WTC11 (cell line): ENCODE measurements at regions not wholly inside any gene's neighbourhood (a gene's known extent, or its start where the extent isn't known, plus 50 kb on each side); places are given as distances from the start of the nearest gene placed in this dataset.

Source experiments
- CREM ChIP-seq: sonication (generic); formaldehyde crosslinking; IDR thresholded peaks from 2 replicates; pipeline ENCODE4 v1.8.1; 2022; ENCODE audit warnings: mild to moderate bottlenecking, missing genetic modification reagents, moderate library complexity
- ESRRA ChIP-seq: sonication (generic); formaldehyde crosslinking; IDR thresholded peaks from 2 replicates; pipeline ENCODE4 v1.8.1; 2022; ENCODE audit warnings: mild to moderate bottlenecking, missing genetic modification reagents, borderline replicate concordance
- IRF2 ChIP-seq: sonication (generic); formaldehyde crosslinking; IDR thresholded peaks from 2 replicates; pipeline ENCODE4 v1.8.0; 2022; ENCODE audit warnings: low read depth, missing genetic modification reagents, borderline replicate concordance
- NFE2L1 ChIP-seq: sonication (generic); formaldehyde crosslinking; IDR thresholded peaks from 2 replicates; pipeline ENCODE4 v1.8.1; 2023; ENCODE audit warnings: missing genetic modification reagents
- ZBTB21 ChIP-seq: sonication (generic); formaldehyde crosslinking; IDR thresholded peaks from 2 replicates; pipeline ENCODE4 v1.8.1; 2023; ENCODE audit warnings: mild to moderate bottlenecking, missing genetic modification reagents, borderline replicate concordance
- ZNF121 ChIP-seq: sonication (generic); formaldehyde crosslinking; IDR thresholded peaks from 2 replicates; pipeline ENCODE4 v1.8.0; 2023; ENCODE audit warnings: missing genetic modification reagents
- TF ChIP-seq, protein P1 (sequence below): fragments of 250-450 bp; sonication (Bioruptor Pico); conservative IDR thresholded peaks from 2 replicates; pipeline ENCODE4 v1.9.0; 2021; ENCODE audit warnings: mild to moderate bottlenecking
- TF ChIP-seq, protein P2 (sequence below): fragments of 200-600 bp; IDR thresholded peaks from 2 replicates; pipeline ENCODE4 v1.8.0; 2022; ENCODE audit warnings: antibody characterized with exemption

DNA sequence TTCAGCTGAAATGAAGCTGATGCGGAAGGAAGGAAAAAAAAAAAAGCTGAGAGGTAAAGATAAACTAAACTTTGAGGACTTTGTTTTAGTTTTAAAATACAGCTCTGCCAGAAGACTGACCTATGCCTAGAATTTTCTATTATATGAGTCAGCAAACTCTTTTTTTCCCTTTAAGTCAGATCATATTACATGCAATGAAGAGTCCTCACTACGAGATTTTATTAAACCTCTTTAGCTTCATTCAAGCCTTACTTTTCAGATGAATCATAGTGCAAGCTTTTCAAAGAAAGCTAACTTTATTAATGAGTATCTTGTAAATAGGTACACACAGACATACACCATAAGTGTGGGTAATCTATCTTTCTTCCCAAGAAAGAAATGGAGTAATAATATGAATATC lies 57.8 kb upstream of the FSCB start:
- TF ChIP-seq ZBTB21 (CRISPR knock-in tag) (no peak), ESRRA (no peak), CREM (no peak), ZNF121 (no peak), IRF2 (CRISPR knock-in tag) (no peak), NFE2L1 (CRISPR knock-in tag) (no peak)
- TF ChIP-seq, protein P1, sequence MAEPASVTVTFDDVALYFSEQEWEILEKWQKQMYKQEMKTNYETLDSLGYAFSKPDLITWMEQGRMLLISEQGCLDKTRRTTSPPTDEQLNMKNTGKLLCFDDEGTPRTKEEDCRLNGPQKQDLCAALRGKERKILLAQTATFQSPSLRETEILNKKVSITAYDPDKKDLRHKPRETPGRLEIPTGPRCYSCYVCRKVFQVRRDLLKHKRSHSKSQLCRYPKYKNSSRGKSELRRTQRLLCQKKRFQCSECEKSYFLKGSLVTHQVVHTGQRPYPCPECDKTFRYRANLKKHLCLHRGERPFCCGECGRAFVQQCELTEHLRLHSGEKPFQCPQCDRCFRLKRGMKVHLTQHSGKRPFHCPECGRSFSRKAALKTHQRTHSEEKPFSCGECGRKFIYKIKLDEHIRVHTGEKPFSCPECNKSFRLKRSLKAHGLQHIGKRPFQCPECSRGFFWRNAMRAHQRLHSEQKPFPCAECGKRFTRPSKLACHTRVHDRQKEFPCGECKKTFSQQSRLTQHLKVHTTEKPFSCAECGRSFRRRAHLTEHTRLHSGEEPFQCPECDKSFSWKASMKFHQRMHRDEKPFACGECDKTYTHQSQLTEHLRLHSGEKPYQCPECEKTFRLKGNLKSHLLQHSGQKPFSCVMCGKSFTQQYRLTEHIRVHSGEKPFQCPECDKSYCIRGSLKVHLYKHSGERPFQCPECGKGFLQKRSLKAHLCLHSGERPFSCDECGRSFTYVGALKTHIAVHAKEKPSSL (CRISPR knock-in tag): no peak
- TF ChIP-seq, protein P2, sequence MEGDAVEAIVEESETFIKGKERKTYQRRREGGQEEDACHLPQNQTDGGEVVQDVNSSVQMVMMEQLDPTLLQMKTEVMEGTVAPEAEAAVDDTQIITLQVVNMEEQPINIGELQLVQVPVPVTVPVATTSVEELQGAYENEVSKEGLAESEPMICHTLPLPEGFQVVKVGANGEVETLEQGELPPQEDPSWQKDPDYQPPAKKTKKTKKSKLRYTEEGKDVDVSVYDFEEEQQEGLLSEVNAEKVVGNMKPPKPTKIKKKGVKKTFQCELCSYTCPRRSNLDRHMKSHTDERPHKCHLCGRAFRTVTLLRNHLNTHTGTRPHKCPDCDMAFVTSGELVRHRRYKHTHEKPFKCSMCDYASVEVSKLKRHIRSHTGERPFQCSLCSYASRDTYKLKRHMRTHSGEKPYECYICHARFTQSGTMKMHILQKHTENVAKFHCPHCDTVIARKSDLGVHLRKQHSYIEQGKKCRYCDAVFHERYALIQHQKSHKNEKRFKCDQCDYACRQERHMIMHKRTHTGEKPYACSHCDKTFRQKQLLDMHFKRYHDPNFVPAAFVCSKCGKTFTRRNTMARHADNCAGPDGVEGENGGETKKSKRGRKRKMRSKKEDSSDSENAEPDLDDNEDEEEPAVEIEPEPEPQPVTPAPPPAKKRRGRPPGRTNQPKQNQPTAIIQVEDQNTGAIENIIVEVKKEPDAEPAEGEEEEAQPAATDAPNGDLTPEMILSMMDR: no peak
